Spleen (tissue), 11 donors: ENCODE measurements at regions not wholly inside any gene's neighbourhood (a gene's known extent, or its start where the extent isn't known, plus 50 kb on each side); places are given as distances from the start of the nearest gene placed in this dataset.

ENCODE experiments used
- DNase-seq: peaks from one replicate; pipeline ENCODE4 v3.0.0-alpha.2; 2020
- H3K27ac ChIP-seq, 8 donors: fragments of 200-600 bp; sonication (generic) in 7 of 8; 1 replicate in 4 of 8; 2 replicates in 4 of 8; pipeline versions ENCODE4 v1.5.0 to v1.8.0; 2016 to 2021; ENCODE audit warnings: inconsistent platforms in 4 of 8, mild to moderate bottlenecking in 4 of 8, moderate library complexity in 1 of 8
- H3K27me3 ChIP-seq, 7 donors: fragments of 200-600 bp; sonication (generic) in 6 of 7; replicated peaks in 1 of 7; 1 replicate in 4 of 7; 2 replicates in 3 of 7; pipeline versions ENCODE4 v1.5.0 to v1.8.0; 2016 to 2021; ENCODE audit warnings: inconsistent platforms in 3 of 7, mild to moderate bottlenecking in 1 of 7
- H3K36me3 ChIP-seq, 6 donors: fragments of 200-600 bp; sonication (generic) in 5 of 6; 1 replicate in 4 of 6; 2 replicates in 2 of 6; pipeline versions ENCODE4 v1.5.0 to v1.8.0; 2016 to 2021; ENCODE audit warnings: inconsistent platforms in 2 of 6
- H3K4me1 ChIP-seq, 6 donors: fragments of 200-600 bp; sonication (generic) in 5 of 6; 1 replicate in 3 of 6; 2 replicates in 3 of 6; pipeline versions ENCODE4 v1.5.0 to v1.8.0; 2016 to 2021; ENCODE audit warnings: inconsistent platforms in 3 of 6
- H3K4me3 ChIP-seq, 8 donors: fragments of 200-600 bp; sonication (generic) in 7 of 8; 1 replicate in 4 of 8; 2 replicates in 4 of 8; pipeline versions ENCODE4 v1.5.0 to v1.8.0; 2016 to 2021; ENCODE audit warnings: inconsistent platforms in 4 of 8, mild to moderate bottlenecking in 4 of 8, moderate library complexity in 2 of 8
- H3K9me3 ChIP-seq, 8 donors: fragments of 200-600 bp; sonication (generic) in 7 of 8; 1 replicate in 4 of 8; 2 replicates in 4 of 8; pipeline versions ENCODE4 v1.5.0 to v1.8.0; 2016 to 2021; ENCODE audit warnings: inconsistent platforms in 4 of 8
- POLR2A ChIP-seq, 3 donors: fragments of 450-650 bp; IDR thresholded peaks; one replicate each; pipeline ENCODE4 v1.5.1; 2017; ENCODE audit warnings: antibody characterized with exemption in 3 of 3, mild to moderate bottlenecking in 1 of 3
- POLR2AphosphoS5 ChIP-seq, 3 donors: sonication (generic); formaldehyde crosslinking; IDR thresholded peaks; one replicate each; pipeline ENCODE4 v1.5.1; 2017; ENCODE audit warnings: antibody characterized with exemption in 3 of 3
- WGBS, 5 donors: extraction: QIAGEN DNeasy Blood & Tissue Kit in 3 of 5; methylation state at CpG; one replicate each; pipeline versions ENCODE4 v1.1.5 to v1.1.7; 2013 to 2018; 5-methylcytosine and 5-hydroxymethylcytosine counted together
- intact Hi-C: fragments of 100-400 bp; cut with DNase I; formaldehyde crosslinking; loops from one replicate; pipeline ENCODE4 v1.15.0; 2023; ENCODE audit warnings: low total_unique reads
- TF ChIP-seq, protein P1 (sequence below), 11 experiments: fragments of 200-600 bp in 7 of 11; fragments of 450-650 bp in 4 of 11; sonication (generic) in 4 of 11; IDR thresholded peaks in 8 of 11; conservative IDR thresholded peaks in 3 of 11; 1 replicate in 7 of 11; 2 replicates in 4 of 11; pipeline versions ENCODE4 v1.4.0 to v1.8.0; 2016 to 2021; ENCODE audit warnings: antibody characterized with exemption in 11 of 11, inconsistent platforms in 4 of 11, mild to moderate bottlenecking in 1 of 11
- donor health status: healthy with polysubstance abuse.
- donor health status: DM: no; HTN: no; CAD: no; lungs with moderate emphysema.
- donor health status: DM: no; HTN: no; CAD: no.
- donor health status: Bipolar disorder and iron deficiency.
- donor health status: healthy.
- donor health status: DM: no; HTN: no; CAD: no.
- donor health status: DM: yes; HTN: yes; CAD: no.

DNA sequence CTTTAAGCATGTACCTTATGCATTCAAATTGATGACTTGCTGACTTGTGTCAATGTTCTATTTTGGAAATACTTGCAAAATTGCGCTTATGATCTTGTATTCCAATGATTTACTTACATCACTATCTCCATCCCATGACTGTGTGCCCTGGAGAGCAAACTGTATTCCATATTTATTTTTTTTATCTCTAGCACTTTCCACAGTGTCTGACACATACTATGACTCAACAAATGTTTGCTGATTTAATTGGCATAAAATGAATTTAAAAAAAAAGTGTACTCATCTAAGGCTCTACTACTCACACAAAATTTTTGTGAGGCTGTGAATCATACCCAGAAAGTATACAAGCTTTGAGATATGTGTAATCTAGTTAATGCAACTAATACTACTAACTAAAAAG lies 1066.8 kb upstream of the ADGRL3 start:
- no peaks in the 10 kb centered on the region for H3K27me3 ChIP-seq
- no peak for DNase-seq
- no peaks in the 10 kb centered on the region for H3K4me1 ChIP-seq
- 83 to 92% (median 89%) methylated on average over 1 of the region's 1 CpG for WGBS, 5 donors
- H3K27ac ChIP-seq = no peak overlapping the region
- intact Hi-C loops = no loop called here
- TF ChIP-seq POLR2A (IDR thresholded peaks at IDR 0.05) = no peak
- no peak for TF ChIP-seq POLR2AphosphoS5 (IDR thresholded peaks at IDR 0.05)
- TF ChIP-seq, protein P1, sequence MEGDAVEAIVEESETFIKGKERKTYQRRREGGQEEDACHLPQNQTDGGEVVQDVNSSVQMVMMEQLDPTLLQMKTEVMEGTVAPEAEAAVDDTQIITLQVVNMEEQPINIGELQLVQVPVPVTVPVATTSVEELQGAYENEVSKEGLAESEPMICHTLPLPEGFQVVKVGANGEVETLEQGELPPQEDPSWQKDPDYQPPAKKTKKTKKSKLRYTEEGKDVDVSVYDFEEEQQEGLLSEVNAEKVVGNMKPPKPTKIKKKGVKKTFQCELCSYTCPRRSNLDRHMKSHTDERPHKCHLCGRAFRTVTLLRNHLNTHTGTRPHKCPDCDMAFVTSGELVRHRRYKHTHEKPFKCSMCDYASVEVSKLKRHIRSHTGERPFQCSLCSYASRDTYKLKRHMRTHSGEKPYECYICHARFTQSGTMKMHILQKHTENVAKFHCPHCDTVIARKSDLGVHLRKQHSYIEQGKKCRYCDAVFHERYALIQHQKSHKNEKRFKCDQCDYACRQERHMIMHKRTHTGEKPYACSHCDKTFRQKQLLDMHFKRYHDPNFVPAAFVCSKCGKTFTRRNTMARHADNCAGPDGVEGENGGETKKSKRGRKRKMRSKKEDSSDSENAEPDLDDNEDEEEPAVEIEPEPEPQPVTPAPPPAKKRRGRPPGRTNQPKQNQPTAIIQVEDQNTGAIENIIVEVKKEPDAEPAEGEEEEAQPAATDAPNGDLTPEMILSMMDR (IDR thresholded peaks at IDR 0.05 in 8 of 11, conservative IDR thresholded peaks at IDR 0.05 in 3 of 11) = no peak
- H3K36me3 ChIP-seq = no peaks in the 10 kb centered on the region
- no peak overlapping the region for H3K4me3 ChIP-seq
- peaks cover 0 to 5% (median 0%) of the 10 kb centered on the region in 8 donors for H3K9me3 ChIP-seq

DNA sequence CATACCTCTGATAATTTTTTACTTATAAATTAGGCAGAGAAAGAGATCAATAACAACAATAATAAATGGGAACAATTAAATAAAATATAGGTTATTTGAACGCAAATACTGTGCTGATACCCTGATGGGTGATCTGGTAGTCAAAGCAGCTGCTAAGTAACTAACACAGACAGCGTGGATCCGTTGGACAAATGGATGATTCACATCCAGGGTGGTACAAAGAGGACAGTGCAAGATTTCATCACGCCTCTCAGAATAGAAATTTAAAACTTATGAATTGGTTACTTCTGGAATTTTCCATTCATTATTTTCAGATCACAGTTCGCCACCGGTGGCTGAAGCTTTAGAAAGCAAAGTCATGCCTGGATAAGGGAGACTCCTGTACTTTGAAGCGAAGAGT lies 1066.0 kb upstream of the ADGRL3 start:
- Histone ChIP-seq H3K4me1 (no peaks in the 10 kb centered on the region), H3K27ac (no peak overlapping the region), H3K36me3 (no peaks in the 10 kb centered on the region), H3K27me3 (no peaks in the 10 kb centered on the region), H3K9me3 (peaks cover 0 to 5% (median 0%) of the 10 kb centered on the region in 8 donors), H3K4me3 (no peak overlapping the region)
- DNase-seq = no peak
- TF ChIP-seq POLR2AphosphoS5 (IDR thresholded peaks at IDR 0.05) (no peak), POLR2A (IDR thresholded peaks at IDR 0.05) (no peak)
- TF ChIP-seq, protein P1 (IDR thresholded peaks at IDR 0.05 in 8 of 11, conservative IDR thresholded peaks at IDR 0.05 in 3 of 11) = no peak
- intact Hi-C loops = no loop called here
- 82 to 93% (median 86%) methylated on average over 7 of the region's 7 CpGs for WGBS, 5 donors

DNA sequence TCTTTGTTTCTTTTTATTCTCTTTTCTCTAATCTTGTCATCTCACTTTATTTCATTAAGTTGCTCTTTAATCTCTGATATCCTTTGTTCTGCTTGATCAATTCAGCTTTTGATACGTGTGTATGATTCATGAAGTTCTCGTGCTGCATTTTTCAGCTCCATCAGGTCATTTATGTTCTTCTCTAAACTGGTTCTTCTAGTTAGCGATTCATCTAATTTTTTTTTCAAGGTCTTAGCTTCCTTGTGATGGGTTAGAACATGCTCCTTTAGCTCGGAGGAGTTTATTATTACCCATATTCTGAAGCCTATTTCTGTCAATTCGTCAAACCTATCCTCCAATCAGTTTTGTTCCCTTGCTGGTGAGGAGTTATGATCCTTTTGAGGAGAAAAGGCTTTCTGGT lies 1045.0 kb upstream of the ADGRL3 start:
- Histone ChIP-seq H3K27ac (no peak overlapping the region), H3K9me3 (peaks cover 0 to 49% (median 20%) of the 10 kb centered on the region in 8 donors), H3K4me1 (no peaks in the 10 kb centered on the region), H3K27me3 (no peaks in the 10 kb centered on the region), H3K4me3 (no peak overlapping the region), H3K36me3 (no peaks in the 10 kb centered on the region)
- intact Hi-C loops = no loop called here
- WGBS, 5 donors = 83 to 93% (median 85%) methylated on average over 5 of the region's 5 CpGs
- DNase-seq = no peak
- TF ChIP-seq, protein P1 (IDR thresholded peaks at IDR 0.05 in 8 of 11, conservative IDR thresholded peaks at IDR 0.05 in 3 of 11) = no peak
- TF ChIP-seq POLR2A (IDR thresholded peaks at IDR 0.05) (no peak), POLR2AphosphoS5 (IDR thresholded peaks at IDR 0.05) (no peak)

DNA sequence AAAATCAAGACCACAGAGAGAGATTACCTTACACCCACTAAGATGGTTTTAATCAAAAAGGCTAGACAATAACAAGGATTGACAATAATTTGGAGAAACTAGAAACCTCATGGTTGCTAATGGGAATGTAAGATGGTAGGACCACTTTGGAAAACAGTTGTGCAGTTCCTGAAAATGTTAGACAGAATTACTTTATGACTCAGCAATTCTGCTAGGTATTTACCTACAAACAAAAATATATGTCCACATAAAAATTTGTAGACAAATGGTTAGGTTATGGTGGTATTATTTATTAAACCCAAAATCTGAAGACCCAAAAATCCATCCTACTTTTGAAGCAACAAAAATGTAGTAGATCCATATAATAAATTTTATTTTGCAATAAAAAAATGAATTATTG lies 1027.0 kb upstream of the ADGRL3 start:
- peaks cover 0 to 37% (median 12%) of the 10 kb centered on the region in 8 donors for H3K9me3 ChIP-seq
- TF ChIP-seq, protein P1 (IDR thresholded peaks at IDR 0.05 in 8 of 11, conservative IDR thresholded peaks at IDR 0.05 in 3 of 11) = no peak
- no peak for DNase-seq
- no peak overlapping the region for H3K27ac ChIP-seq
- no peaks in the 10 kb centered on the region for H3K27me3 ChIP-seq
- H3K4me1 ChIP-seq = no peaks in the 10 kb centered on the region
- H3K36me3 ChIP-seq = no peaks in the 10 kb centered on the region
- intact Hi-C loops = no loop called here
- H3K4me3 ChIP-seq = no peak overlapping the region
